Endothelial cell of umbilical vein (primary cell): ENCODE measurements at regions not wholly inside any gene's neighbourhood (a gene's known extent, or its start where the extent isn't known, plus 50 kb on each side); places are given as distances from the start of the nearest gene placed in this dataset.

Experiments
- EZH2 ChIP-seq: IDR thresholded peaks from 2 replicates; pipeline ENCODE4 v1.6.1; 2012; ENCODE audit warnings: borderline replicate concordance, low read depth, mild to moderate bottlenecking, moderate library complexity, low read length, inconsistent platforms; ENCODE audit not compliant: severe bottlenecking
- JUN ChIP-seq: IDR thresholded peaks from 2 replicates; pipeline ENCODE4 v1.6.1; 2011; ENCODE audit warnings: borderline replicate concordance, low read depth; ENCODE audit not compliant: insufficient read length, insufficient read depth
- MYC ChIP-seq: IDR thresholded peaks from one replicate; pipeline ENCODE4 v1.6.1; 2011; ENCODE audit warnings: mild to moderate bottlenecking, low read depth, low read length
- POLR2A ChIP-seq: IDR thresholded peaks from 2 replicates; pipeline ENCODE4 v1.6.1; 2012; ENCODE audit warnings: low read depth, mild to moderate bottlenecking, control low read depth, low read length
- POLR2AphosphoS5 ChIP-seq: IDR thresholded peaks from 2 replicates; pipeline ENCODE4 v1.6.1; 2012; ENCODE audit warnings: low read depth, mild to moderate bottlenecking, control low read depth, low read length, moderate library complexity; ENCODE audit not compliant: insufficient read depth
- TF ChIP-seq, protein P1 (sequence below), 2 donors: IDR thresholded peaks; 1 replicate in 1 of 2; 2 replicates in 1 of 2; pipeline ENCODE4 v1.5.1; 2011; ENCODE audit warnings: low read length in 2 of 2, mild to moderate bottlenecking in 2 of 2, moderate library complexity in 2 of 2, control low read depth in 1 of 2, inconsistent platforms in 1 of 2, low read depth in 1 of 2; ENCODE audit not compliant: insufficient read depth in 1 of 2; ENCODE audit errors: extremely low read depth in 1 of 2
- TF ChIP-seq, protein P2 (sequence below): IDR thresholded peaks from 2 replicates; pipeline ENCODE4 v1.6.1; 2011; ENCODE audit not compliant: insufficient read depth, insufficient read length

DNA sequence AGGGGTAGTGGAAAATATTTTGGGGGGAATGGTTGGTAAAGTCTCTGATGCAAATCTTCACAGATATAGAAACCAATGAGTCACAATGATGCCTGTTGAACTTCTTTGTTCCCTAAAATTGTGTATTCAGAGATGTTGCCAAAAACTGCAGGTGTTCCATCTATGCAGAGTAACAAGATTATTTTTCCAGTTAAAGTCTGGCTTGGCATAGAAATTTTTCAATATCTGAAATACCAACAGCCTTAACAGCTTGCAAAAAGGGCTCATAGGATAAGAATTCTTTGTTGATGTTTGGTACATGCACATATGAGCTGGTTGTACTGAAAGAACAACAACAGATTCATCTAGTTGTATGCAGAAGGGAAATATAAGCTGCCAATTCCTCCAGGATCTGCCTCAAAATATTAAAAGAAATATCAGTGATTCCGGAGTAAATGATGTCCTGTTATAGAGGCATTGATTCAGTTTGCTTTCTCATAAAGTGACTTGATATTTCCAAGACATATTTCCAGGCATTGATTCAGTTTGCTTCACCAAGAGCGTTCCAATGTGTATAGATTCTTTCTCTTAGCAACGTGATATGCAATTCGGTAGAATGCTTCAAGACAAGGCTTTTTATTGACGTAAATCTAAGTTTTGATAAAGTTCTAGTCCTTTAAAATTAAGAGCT, 564.4 kb downstream of the TMA16 start:
- TF ChIP-seq POLR2A (no peak), EZH2 (no peak), POLR2AphosphoS5 (no peak), JUN (no peak), MYC (no peak)
- TF ChIP-seq, protein P1, sequence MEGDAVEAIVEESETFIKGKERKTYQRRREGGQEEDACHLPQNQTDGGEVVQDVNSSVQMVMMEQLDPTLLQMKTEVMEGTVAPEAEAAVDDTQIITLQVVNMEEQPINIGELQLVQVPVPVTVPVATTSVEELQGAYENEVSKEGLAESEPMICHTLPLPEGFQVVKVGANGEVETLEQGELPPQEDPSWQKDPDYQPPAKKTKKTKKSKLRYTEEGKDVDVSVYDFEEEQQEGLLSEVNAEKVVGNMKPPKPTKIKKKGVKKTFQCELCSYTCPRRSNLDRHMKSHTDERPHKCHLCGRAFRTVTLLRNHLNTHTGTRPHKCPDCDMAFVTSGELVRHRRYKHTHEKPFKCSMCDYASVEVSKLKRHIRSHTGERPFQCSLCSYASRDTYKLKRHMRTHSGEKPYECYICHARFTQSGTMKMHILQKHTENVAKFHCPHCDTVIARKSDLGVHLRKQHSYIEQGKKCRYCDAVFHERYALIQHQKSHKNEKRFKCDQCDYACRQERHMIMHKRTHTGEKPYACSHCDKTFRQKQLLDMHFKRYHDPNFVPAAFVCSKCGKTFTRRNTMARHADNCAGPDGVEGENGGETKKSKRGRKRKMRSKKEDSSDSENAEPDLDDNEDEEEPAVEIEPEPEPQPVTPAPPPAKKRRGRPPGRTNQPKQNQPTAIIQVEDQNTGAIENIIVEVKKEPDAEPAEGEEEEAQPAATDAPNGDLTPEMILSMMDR (IDR thresholded peaks at IDR 0.05; ENCODE audit: extremely low read depth in 1 of 2, insufficient read depth in 1 of 2, low read depth in 1 of 2, low read length in 2 of 2): no peak
- TF ChIP-seq, protein P2, sequence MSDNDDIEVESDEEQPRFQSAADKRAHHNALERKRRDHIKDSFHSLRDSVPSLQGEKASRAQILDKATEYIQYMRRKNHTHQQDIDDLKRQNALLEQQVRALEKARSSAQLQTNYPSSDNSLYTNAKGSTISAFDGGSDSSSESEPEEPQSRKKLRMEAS: no peak
